OCI-LY7 (cell line): ENCODE measurements at regions not wholly inside any gene's neighbourhood (a gene's known extent, or its start where the extent isn't known, plus 50 kb on each side); places are given as distances from the start of the nearest gene placed in this dataset.

ENCODE experiments used
- EZH2phosphoT487 ChIP-seq: fragments of 200-600 bp; sonication (generic); IDR thresholded peaks from 2 replicates; pipeline ENCODE4 v1.6.1; 2018; ENCODE audit warnings: low read depth, borderline replicate concordance, mild to moderate bottlenecking, mixed run types, antibody characterized with exemption, low read length, moderate library complexity, mixed read lengths
- TF ChIP-seq, protein P1 (sequence below): fragments of 200-600 bp; sonication (generic); conservative IDR thresholded peaks from 2 replicates; pipeline ENCODE4 v1.5.1; 2014; ENCODE audit warnings: mild to moderate bottlenecking, antibody characterized with exemption, low read length, moderate library complexity, mixed read lengths

DNA sequence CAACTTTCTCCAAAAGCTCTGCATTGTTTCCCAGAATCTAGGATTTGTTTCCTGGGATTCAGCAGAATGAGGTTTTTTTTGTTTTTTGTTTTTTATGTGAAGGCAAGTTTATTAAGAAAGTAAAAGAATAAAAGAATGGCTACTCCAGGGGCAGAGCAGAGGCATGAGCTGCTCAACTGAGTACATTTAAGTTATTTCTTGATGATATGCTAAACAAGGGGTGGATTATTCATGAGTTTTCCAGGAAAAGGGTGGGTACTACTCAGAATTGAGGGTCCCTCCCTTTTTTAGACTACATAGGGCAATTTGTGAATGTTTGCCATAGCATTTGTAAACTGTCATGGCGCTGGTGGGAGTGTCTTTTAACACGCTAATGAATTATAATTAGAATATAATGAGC lies 292.5 kb upstream of the SGK1 start:
- TF ChIP-seq, protein P1, sequence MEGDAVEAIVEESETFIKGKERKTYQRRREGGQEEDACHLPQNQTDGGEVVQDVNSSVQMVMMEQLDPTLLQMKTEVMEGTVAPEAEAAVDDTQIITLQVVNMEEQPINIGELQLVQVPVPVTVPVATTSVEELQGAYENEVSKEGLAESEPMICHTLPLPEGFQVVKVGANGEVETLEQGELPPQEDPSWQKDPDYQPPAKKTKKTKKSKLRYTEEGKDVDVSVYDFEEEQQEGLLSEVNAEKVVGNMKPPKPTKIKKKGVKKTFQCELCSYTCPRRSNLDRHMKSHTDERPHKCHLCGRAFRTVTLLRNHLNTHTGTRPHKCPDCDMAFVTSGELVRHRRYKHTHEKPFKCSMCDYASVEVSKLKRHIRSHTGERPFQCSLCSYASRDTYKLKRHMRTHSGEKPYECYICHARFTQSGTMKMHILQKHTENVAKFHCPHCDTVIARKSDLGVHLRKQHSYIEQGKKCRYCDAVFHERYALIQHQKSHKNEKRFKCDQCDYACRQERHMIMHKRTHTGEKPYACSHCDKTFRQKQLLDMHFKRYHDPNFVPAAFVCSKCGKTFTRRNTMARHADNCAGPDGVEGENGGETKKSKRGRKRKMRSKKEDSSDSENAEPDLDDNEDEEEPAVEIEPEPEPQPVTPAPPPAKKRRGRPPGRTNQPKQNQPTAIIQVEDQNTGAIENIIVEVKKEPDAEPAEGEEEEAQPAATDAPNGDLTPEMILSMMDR = no peak
- TF ChIP-seq EZH2phosphoT487 = no peak
